DND-41 (cell line): ENCODE measurements at regions not wholly inside any gene's neighbourhood (a gene's known extent, or its start where the extent isn't known, plus 50 kb on each side); places are given as distances from the start of the nearest gene placed in this dataset.

Source experiments
- ATAC-seq: fragments of 200-7000 bp; cut with Tn5 transposase; 3 replicates; pipeline ENCODE4 v1.9.1; 2021; ENCODE audit warnings: low read depth; ENCODE audit not compliant: insufficient read depth
- DNase-seq: peaks from one replicate; pipeline ENCODE4 v3.0.0-alpha.2; 2020
- H2AFZ ChIP-seq: 2 replicates; pipeline ENCODE4 v1.6.0; 2012; ENCODE audit warnings: low read depth, low read length
- H3K27ac ChIP-seq: 2 replicates; pipeline ENCODE4 v1.5.1; 2012; ENCODE audit warnings: low read length, inconsistent platforms
- H3K27me3 ChIP-seq: fragments of 200-600 bp; sonication (generic); 2 replicates; pipeline ENCODE4 v1.6.0; 2012; ENCODE audit warnings: low read length, mild to moderate bottlenecking, inconsistent platforms; ENCODE audit not compliant: insufficient read depth, poor library complexity
- H3K36me3 ChIP-seq: 2 replicates; pipeline ENCODE4 v1.5.1; 2012; ENCODE audit warnings: low read length, inconsistent platforms; ENCODE audit not compliant: insufficient read depth
- H3K4me1 ChIP-seq: 2 replicates; pipeline ENCODE4 v1.5.1; 2012; ENCODE audit warnings: mild to moderate bottlenecking, low read length; ENCODE audit not compliant: insufficient read depth
- H3K4me2 ChIP-seq: 2 replicates; pipeline ENCODE4 v1.6.0; 2012; ENCODE audit warnings: mild to moderate bottlenecking, moderate library complexity, low read length, inconsistent platforms; ENCODE audit not compliant: insufficient read depth
- H3K4me3 ChIP-seq, 2 experiments: fragments of 200-600 bp in 1 of 2; shearing (Covaris generic) in 1 of 2; 2 replicates each; pipeline ENCODE4 v1.5.1; 2012 to 2016; ENCODE audit warnings: inconsistent platforms in 2 of 2, low read length in 2 of 2, mild to moderate bottlenecking in 2 of 2, low read depth in 1 of 2, moderate library complexity in 1 of 2
- H3K79me2 ChIP-seq: 2 replicates; pipeline ENCODE4 v1.6.0; 2012; ENCODE audit warnings: low read length, inconsistent platforms; ENCODE audit not compliant: insufficient read depth
- H3K9ac ChIP-seq: 2 replicates; pipeline ENCODE4 v1.6.0; 2012; ENCODE audit warnings: low read depth, mild to moderate bottlenecking, inconsistent platforms, low read length, moderate library complexity
- H3K9me3 ChIP-seq: 2 replicates; pipeline ENCODE4 v1.5.1; 2012; ENCODE audit warnings: low read length, moderate library complexity, mild to moderate bottlenecking, inconsistent platforms; ENCODE audit not compliant: insufficient read depth, severe bottlenecking
- H4K20me1 ChIP-seq: 2 replicates; pipeline ENCODE4 v1.6.0; 2012; ENCODE audit warnings: low read length; ENCODE audit not compliant: insufficient read depth
- CTCF ChIP-seq: IDR thresholded peaks from 2 replicates; pipeline ENCODE4 v1.5.1; 2012; ENCODE audit warnings: borderline replicate concordance, low read length, moderate library complexity, mild to moderate bottlenecking; ENCODE audit not compliant: poor library complexity, severe bottlenecking; ENCODE audit errors: extremely low read depth
- EZH2 ChIP-seq: IDR thresholded peaks from 3 replicates; pipeline ENCODE4 v1.6.1; 2012; ENCODE audit warnings: borderline replicate concordance, low read depth, mild to moderate bottlenecking, moderate library complexity, low read length, inconsistent platforms; ENCODE audit not compliant: severe bottlenecking

- H3K4me1 ChIP-seq: no peaks in the 10 kb centered on the region
- no peaks in the 10 kb centered on the region for H3K36me3 ChIP-seq
- no peak overlapping the region for H2AFZ ChIP-seq
- H4K20me1 ChIP-seq: no peaks in the 10 kb centered on the region
- H3K27ac ChIP-seq: no peak overlapping the region
- no peak overlapping the region for H3K9ac ChIP-seq
- H3K4me3 ChIP-seq: no peak overlapping the region
- H3K9me3 ChIP-seq: peaks cover 2% of the 10 kb centered on the region
- no peaks in the 10 kb centered on the region for H3K79me2 ChIP-seq
- H3K4me2 ChIP-seq: no peak overlapping the region
- H3K27me3 ChIP-seq: no peaks in the 10 kb centered on the region
- DNase-seq: no peak
- TF ChIP-seq EZH2 (no peak), CTCF (no peak)
- ATAC-seq: no peak
These were observed 193.5 kb downstream of the SEC23IP start for GRCh38 chr10:120086066-120086465.

DNA sequence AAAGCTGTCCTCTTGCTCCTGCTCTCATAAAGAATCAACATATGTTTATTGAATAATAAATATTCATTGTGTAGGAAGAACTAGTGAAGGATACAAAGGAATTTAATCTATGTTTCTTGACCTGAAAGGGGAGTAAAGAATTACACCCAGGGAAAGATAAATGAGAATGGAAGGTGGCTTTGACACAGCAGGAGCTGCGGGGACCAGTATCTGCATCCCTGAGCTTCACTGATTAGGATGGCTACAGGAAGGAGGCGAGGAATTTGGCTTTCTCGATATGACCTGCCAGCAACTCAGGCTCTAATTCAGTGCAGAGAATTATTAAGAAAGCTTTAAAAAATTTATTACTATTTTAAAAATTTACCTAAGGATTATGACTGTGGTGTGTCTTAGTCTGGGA, 194.6 kb downstream of the SEC23IP start:
- Histone ChIP-seq H3K4me2 (no peak overlapping the region), H3K27ac (no peak overlapping the region), H3K9ac (no peak overlapping the region), H2AFZ (no peak overlapping the region), H3K36me3 (no peaks in the 10 kb centered on the region), H4K20me1 (no peaks in the 10 kb centered on the region), H3K27me3 (peaks cover 3% of the 10 kb centered on the region), H3K4me1 (no peaks in the 10 kb centered on the region), H3K79me2 (no peaks in the 10 kb centered on the region), H3K9me3 (peaks cover 2% of the 10 kb centered on the region), H3K4me3 (no peak overlapping the region)
- TF ChIP-seq CTCF: no peak
- TF ChIP-seq EZH2: no peak
- DNase-seq (no peak), ATAC-seq (no peak)

- Histone ChIP-seq H3K36me3 (no peaks in the 10 kb centered on the region), H3K79me2 (no peaks in the 10 kb centered on the region), H3K4me3 (no peak overlapping the region), H3K4me2 (no peak overlapping the region), H3K4me1 (no peaks in the 10 kb centered on the region), H4K20me1 (no peaks in the 10 kb centered on the region), H3K27ac (no peak overlapping the region), H3K27me3 (peaks cover 4% of the 10 kb centered on the region), H2AFZ (no peak overlapping the region), H3K9ac (no peak overlapping the region), H3K9me3 (no peaks in the 10 kb centered on the region)
- no peak for TF ChIP-seq EZH2
- TF ChIP-seq CTCF: no peak
- DNase-seq: no peak
- ATAC-seq: no peak
These were observed 203.3 kb downstream of the SEC23IP start for GRCh38 chr10:120095875-120096274.

DNA sequence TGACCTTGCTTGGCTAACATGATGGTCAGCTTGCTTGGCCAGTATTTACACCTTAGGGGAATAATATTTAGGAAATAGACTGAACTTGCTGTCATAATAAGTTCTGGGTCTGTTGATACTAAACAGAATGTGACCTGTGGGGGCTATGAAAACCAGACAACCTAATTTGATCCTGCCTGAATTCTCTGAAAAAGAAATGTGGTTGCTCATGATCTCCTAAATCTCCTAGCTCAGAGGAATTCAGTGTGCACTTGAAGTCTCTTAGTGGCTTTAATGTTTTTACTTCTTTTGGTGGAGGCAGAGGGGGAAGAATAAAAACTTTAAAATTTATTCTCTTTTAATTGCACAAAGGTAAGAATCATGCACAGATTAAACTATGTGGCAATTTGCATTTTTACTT, 205.2 kb downstream of the SEC23IP start:
- H2AFZ ChIP-seq: no peak overlapping the region
- H3K36me3 ChIP-seq: no peaks in the 10 kb centered on the region
- H4K20me1 ChIP-seq: no peaks in the 10 kb centered on the region
- H3K9me3 ChIP-seq: no peaks in the 10 kb centered on the region
- peaks cover 4% of the 10 kb centered on the region for H3K27me3 ChIP-seq
- ATAC-seq: no peak
- H3K4me2 ChIP-seq: no peak overlapping the region
- H3K9ac ChIP-seq: no peak overlapping the region
- no peaks in the 10 kb centered on the region for H3K79me2 ChIP-seq
- TF ChIP-seq EZH2 (no peak), CTCF (no peak)
- no peak overlapping the region for H3K4me3 ChIP-seq
- no peak for DNase-seq
- no peak overlapping the region for H3K27ac ChIP-seq
- no peaks in the 10 kb centered on the region for H3K4me1 ChIP-seq
